B cell (primary cell): ENCODE measurements at regions not wholly inside any gene's neighbourhood (a gene's known extent, or its start where the extent isn't known, plus 50 kb on each side); places are given as distances from the start of the nearest gene placed in this dataset.

Experiments used
- ATAC-seq: fragments of 200-7000 bp; cut with Tn5 transposase; one replicate; pipeline ENCODE4 v1.10.0; 2021; ENCODE audit warnings: low read depth, mild to moderate bottlenecking, moderate number of reproducible peaks, moderate library complexity
- CTCF ChIA-PET: fragments of 350-600 bp; sonication (Branson Sonifier 250); formaldehyde crosslinking; loops from one replicate; lab custom pipeline; 2021; ENCODE audit warnings: antibody characterized with exemption, inconsistent platforms; lab: Charles Lee
- POLR2A ChIA-PET: fragments of 350-600 bp; sonication (Branson Sonifier 250); formaldehyde crosslinking; loops from one replicate; lab custom pipeline; 2021; ENCODE audit warnings: antibody characterized with exemption; lab: Charles Lee
- DNase-seq: peaks from one replicate; pipeline ENCODE4 v3.0.0; 2013
- H2AFZ ChIP-seq: 2 replicates; pipeline ENCODE4 v1.6.1; 2012; ENCODE audit warnings: mild to moderate bottlenecking, low read depth, low read length; ENCODE audit not compliant: insufficient read depth, poor library complexity, severe bottlenecking
- H3K27ac ChIP-seq, 2 donors: 1 replicate in 1 of 2; 2 replicates in 1 of 2; pipeline ENCODE4 v1.5.1; 2012 to 2013; ENCODE audit warnings: low read length in 2 of 2, mild to moderate bottlenecking in 2 of 2, moderate library complexity in 1 of 2
- H3K27me3 ChIP-seq, 4 experiments: fragments of 200-600 bp in 1 of 4; sonication (generic) in 1 of 4; replicated peaks in 1 of 4; 1 replicate in 2 of 4; 2 replicates in 2 of 4; pipeline versions ENCODE4 v1.6.1 to v1.7.0; 2013 to 2016; ENCODE audit warnings: low read length in 3 of 4, mild to moderate bottlenecking in 2 of 4, mixed read lengths in 1 of 4, moderate library complexity in 1 of 4; ENCODE audit not compliant: insufficient read depth in 4 of 4, control insufficient read depth in 3 of 4; ENCODE audit errors: control extremely low read depth in 1 of 4
- H3K36me3 ChIP-seq, 2 experiments: replicated peaks in 1 of 2; 1 replicate in 1 of 2; 2 replicates in 1 of 2; pipeline versions ENCODE4 v1.6.1 to v1.7.1; 2013; ENCODE audit warnings: low read length in 1 of 2; ENCODE audit not compliant: insufficient read depth in 2 of 2, control insufficient read depth in 1 of 2; ENCODE audit errors: control extremely low read depth in 1 of 2, extremely low read depth in 1 of 2
- H3K4me1 ChIP-seq, 2 donors: fragments of 200-600 bp in 1 of 2; sonication (generic) in 1 of 2; 1 replicate in 1 of 2; 2 replicates in 1 of 2; pipeline versions ENCODE4 v1.5.1 to v1.6.1; 2013 to 2017; ENCODE audit warnings: low read length in 2 of 2; ENCODE audit not compliant: control insufficient read depth in 2 of 2, insufficient read depth in 2 of 2
- H3K4me2 ChIP-seq: replicated peaks from 2 replicates; pipeline ENCODE3; 2012; ENCODE audit warnings: mild to moderate bottlenecking, low read depth, low read length; ENCODE audit not compliant: poor library complexity, severe bottlenecking
- H3K4me3 ChIP-seq, 5 experiments: fragments of 200-600 bp in 1 of 5; sonication (generic) in 1 of 5; 1 replicate in 3 of 5; 2 replicates in 2 of 5; pipeline versions ENCODE4 v1.5.1 to v1.7.0; 2011 to 2016; ENCODE audit warnings: low read length in 4 of 5, mild to moderate bottlenecking in 4 of 5, low read depth in 2 of 5, control low read depth in 1 of 5, moderate library complexity in 1 of 5; ENCODE audit not compliant: insufficient read depth in 1 of 5; ENCODE audit errors: control extremely low read depth in 1 of 5, extremely low read depth in 1 of 5
- H3K79me2 ChIP-seq: fragments of 200-600 bp; sonication (generic); one replicate; pipeline ENCODE4 v1.6.0; 2016; ENCODE audit warnings: low read length; ENCODE audit not compliant: control insufficient read depth, insufficient read depth
- H3K9ac ChIP-seq: fragments of 200-600 bp; sonication (generic); 2 replicates; pipeline ENCODE4 v1.6.1; 2017; ENCODE audit warnings: mild to moderate bottlenecking, low read length, moderate library complexity
- H3K9me3 ChIP-seq, 3 donors: one replicate each; pipeline versions ENCODE4 v1.6.1 to v1.7.1; 2013; ENCODE audit warnings: low read length in 2 of 3; ENCODE audit not compliant: control insufficient read depth in 2 of 3, insufficient read depth in 1 of 3; ENCODE audit errors: control extremely low read depth in 1 of 3
- H4K20me1 ChIP-seq: 2 replicates; pipeline ENCODE4 v1.6.0; 2012; ENCODE audit warnings: mild to moderate bottlenecking, low read length; ENCODE audit not compliant: insufficient read depth, control insufficient read depth, poor library complexity, severe bottlenecking
- H3K27ac Mint-ChIP-seq: one replicate; pipeline ENCODE4 v1.8.0; 2021; ENCODE audit warnings: mixed read lengths
- H3K27me3 Mint-ChIP-seq: one replicate; pipeline ENCODE4 v1.8.0; 2021; ENCODE audit warnings: mixed read lengths
- H3K4me1 Mint-ChIP-seq: one replicate; pipeline ENCODE4 v1.8.0; 2021; ENCODE audit warnings: mixed read lengths
- H3K4me3 Mint-ChIP-seq: one replicate; pipeline ENCODE4 v1.8.0; 2021; ENCODE audit warnings: mixed read lengths
- H3K9me3 Mint-ChIP-seq: one replicate; pipeline ENCODE4 v1.8.0; 2022; ENCODE audit warnings: mixed read lengths; ENCODE audit not compliant: insufficient read depth
- CTCF ChIP-seq: fragments of 200-600 bp; IDR thresholded peaks from one replicate; pipeline ENCODE4 v1.8.0; 2022; ENCODE audit warnings: antibody characterized with exemption, mild to moderate bottlenecking
- EZH2 ChIP-seq: IDR thresholded peaks from 2 replicates; pipeline ENCODE4 v1.6.1; 2012; ENCODE audit warnings: borderline replicate concordance, low read depth, mild to moderate bottlenecking, moderate library complexity, low read length; ENCODE audit not compliant: insufficient read depth, poor library complexity, severe bottlenecking
- WGBS: methylation state at CpG from one replicate; pipeline ENCODE4 v1.1.5; 2013; ENCODE audit warnings: missing lambda C conversion rate; ENCODE audit not compliant: insufficient coverage; 5-methylcytosine and 5-hydroxymethylcytosine counted together
- intact Hi-C: fragments of 100-400 bp; cut with micrococcal nuclease; formaldehyde crosslinking; loops from one replicate; pipeline ENCODE4 v1.10.0; 2022

DNA sequence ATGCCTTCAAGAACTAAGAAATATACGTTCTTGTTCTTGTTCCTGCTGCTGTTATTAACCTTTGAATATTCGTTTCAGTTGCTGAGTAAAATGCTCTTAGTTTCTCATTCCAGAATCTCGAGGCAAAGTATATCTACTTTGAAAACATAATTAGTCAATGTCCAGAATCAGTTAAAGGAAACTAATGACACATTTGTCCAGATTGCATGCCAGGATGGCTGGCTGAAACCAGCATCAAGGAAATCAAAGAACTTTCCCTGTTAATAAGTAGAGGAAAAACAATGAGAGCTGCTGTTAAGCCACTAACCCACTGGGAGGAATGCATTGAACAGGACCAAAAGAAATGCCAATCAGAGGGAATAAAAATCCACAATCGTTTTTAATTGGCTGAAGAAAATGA is 196.9 kb downstream of the ALDH8A1 start:
- Histone ChIP-seq H3K9ac (no peak overlapping the region), H3K4me1 (no peaks in the 10 kb centered on the region), H3K79me2 (no peaks in the 10 kb centered on the region), H4K20me1 (no peaks in the 10 kb centered on the region), H3K4me3 (no peak overlapping the region), H3K9me3 (no peaks in the 10 kb centered on the region), H3K36me3 (no peaks in the 10 kb centered on the region), H3K4me2 (no peak overlapping the region), H3K27me3 (no peaks in the 10 kb centered on the region), H2AFZ (no peak overlapping the region), H3K27ac (no peak overlapping the region)
- no peaks in the 10 kb centered on the region for H3K9me3 Mint-ChIP-seq
- H3K4me3 Mint-ChIP-seq: no peak overlapping the region
- no peak for DNase-seq
- intact Hi-C loops: no loop called here
- H3K27ac Mint-ChIP-seq: no peak overlapping the region
- ATAC-seq: no peak
- WGBS: 60% methylated on average over 2 of the region's 4 CpGs
- ChIA-PET CTCF (no interaction called here), POLR2A (no interaction called here)
- peaks cover 6% of the 10 kb centered on the region for H3K27me3 Mint-ChIP-seq
- H3K4me1 Mint-ChIP-seq: no peaks in the 10 kb centered on the region
- TF ChIP-seq CTCF (no peak), EZH2 (no peak)

DNA sequence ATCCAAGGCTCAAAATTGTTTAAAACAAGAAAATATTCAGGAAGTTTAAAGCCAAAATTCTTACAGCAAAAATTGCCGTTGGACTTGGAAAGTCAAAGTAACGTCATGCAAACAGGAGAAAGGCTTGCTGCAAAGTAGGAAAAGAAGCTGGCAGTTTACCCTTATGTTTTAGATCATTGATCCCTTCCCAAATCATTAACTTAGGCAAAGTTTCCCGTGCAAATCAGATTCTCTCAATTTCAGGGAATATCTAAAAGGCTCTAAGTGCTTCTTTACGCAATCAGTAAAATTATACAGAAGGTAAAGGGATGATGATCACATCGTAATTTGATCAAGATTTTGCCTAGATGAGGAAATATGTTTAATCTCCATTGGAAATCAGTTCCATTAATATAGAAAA is 197.5 kb downstream of the ALDH8A1 start:
- CTCF ChIA-PET: no interaction called here
- no peak overlapping the region for H3K4me3 ChIP-seq
- no peaks in the 10 kb centered on the region for H3K9me3 ChIP-seq
- H3K9me3 Mint-ChIP-seq: no peaks in the 10 kb centered on the region
- H3K27me3 ChIP-seq: no peaks in the 10 kb centered on the region
- POLR2A ChIA-PET: no interaction called here
- H3K4me1 ChIP-seq: no peaks in the 10 kb centered on the region
- WGBS: 90% methylated on average over 2 of the region's 5 CpGs
- no peak overlapping the region for H3K27ac Mint-ChIP-seq
- intact Hi-C loops: no loop called here
- no peaks in the 10 kb centered on the region for H3K79me2 ChIP-seq
- H3K4me3 Mint-ChIP-seq: no peak overlapping the region
- no peak overlapping the region for H3K9ac ChIP-seq
- H4K20me1 ChIP-seq: no peaks in the 10 kb centered on the region
- peaks cover 6% of the 10 kb centered on the region for H3K27me3 Mint-ChIP-seq
- TF ChIP-seq EZH2 (no peak), CTCF (no peak)
- H3K36me3 ChIP-seq: no peaks in the 10 kb centered on the region
- no peak overlapping the region for H2AFZ ChIP-seq
- H3K27ac ChIP-seq: no peak overlapping the region
- DNase-seq (no peak), ATAC-seq (no peak)
- H3K4me2 ChIP-seq: no peak overlapping the region
- no peaks in the 10 kb centered on the region for H3K4me1 Mint-ChIP-seq
